Mucosa of descending colon (tissue), 3 donors: ENCODE measurements at regions not wholly inside any gene's neighbourhood (a gene's known extent, or its start where the extent isn't known, plus 50 kb on each side); places are given as distances from the start of the nearest gene placed in this dataset.
A peak's percentile ranks its signal among the peaks of the same experiment; 100 is the strongest.
"Not testable (repeated sequence)": the region's sequence is repeated elsewhere in the genome, so short reads cannot be mapped to it uniquely, and the experiment has no call there.

Experiments used
- ATAC-seq: fragments of 200-7000 bp; cut with Tn5 transposase; one replicate; pipeline ENCODE4 v1.9.1; 2020; ENCODE audit warnings: mild to moderate bottlenecking, moderate library complexity
- DNase-seq, 3 donors: peaks; one replicate each; pipeline ENCODE4 v3.0.0-alpha.2; 2020
- H3K36me3 ChIP-seq: fragments of 200-600 bp; one replicate; pipeline ENCODE4 v1.8.0; 2021; ENCODE audit warnings: low read depth, mild to moderate bottlenecking
- H3K4me1 ChIP-seq: fragments of 200-600 bp; one replicate; pipeline ENCODE4 v1.8.0; 2021; ENCODE audit warnings: low read depth, mild to moderate bottlenecking
- H3K4me3 ChIP-seq: fragments of 200-600 bp; one replicate; pipeline ENCODE4 v1.8.0; 2021; ENCODE audit warnings: mild to moderate bottlenecking
- H3K9me3 ChIP-seq: fragments of 200-600 bp; one replicate; pipeline ENCODE4 v1.8.0; 2021; ENCODE audit warnings: mild to moderate bottlenecking
- intact Hi-C, 2 donors: fragments of 100-400 bp; cut with DNase I in 1 of 2; cut with micrococcal nuclease in 1 of 2; formaldehyde crosslinking; loops; one replicate each; pipeline versions ENCODE4 v1.11.0 to v1.11.1; 2022; cut with DNase I, micrococcal nuclease
- TF ChIP-seq, protein P1 (sequence below): fragments of 200-600 bp; IDR thresholded peaks from one replicate; pipeline ENCODE4 v1.8.0; 2022; ENCODE audit warnings: antibody characterized with exemption, mild to moderate bottlenecking
- donor health status: DM: no; HTN: no; CAD: no; lungs with moderate emphysema.
- donor health status: DM: no; HTN: no; CAD: no.
- donor health status: DM: no; HTN: yes; CAD: no.

GRCh38 chr3:101913168-101913567 is 63.9 kb downstream of the NFKBIZ start:
- Histone ChIP-seq H3K36me3 (no peaks in the 10 kb centered on the region), H3K4me1 (no peaks in the 10 kb centered on the region), H3K4me3 (no peak overlapping the region), H3K9me3 (no peaks in the 10 kb centered on the region)
- intact Hi-C loops, result no loop called here
- TF ChIP-seq, protein P1, sequence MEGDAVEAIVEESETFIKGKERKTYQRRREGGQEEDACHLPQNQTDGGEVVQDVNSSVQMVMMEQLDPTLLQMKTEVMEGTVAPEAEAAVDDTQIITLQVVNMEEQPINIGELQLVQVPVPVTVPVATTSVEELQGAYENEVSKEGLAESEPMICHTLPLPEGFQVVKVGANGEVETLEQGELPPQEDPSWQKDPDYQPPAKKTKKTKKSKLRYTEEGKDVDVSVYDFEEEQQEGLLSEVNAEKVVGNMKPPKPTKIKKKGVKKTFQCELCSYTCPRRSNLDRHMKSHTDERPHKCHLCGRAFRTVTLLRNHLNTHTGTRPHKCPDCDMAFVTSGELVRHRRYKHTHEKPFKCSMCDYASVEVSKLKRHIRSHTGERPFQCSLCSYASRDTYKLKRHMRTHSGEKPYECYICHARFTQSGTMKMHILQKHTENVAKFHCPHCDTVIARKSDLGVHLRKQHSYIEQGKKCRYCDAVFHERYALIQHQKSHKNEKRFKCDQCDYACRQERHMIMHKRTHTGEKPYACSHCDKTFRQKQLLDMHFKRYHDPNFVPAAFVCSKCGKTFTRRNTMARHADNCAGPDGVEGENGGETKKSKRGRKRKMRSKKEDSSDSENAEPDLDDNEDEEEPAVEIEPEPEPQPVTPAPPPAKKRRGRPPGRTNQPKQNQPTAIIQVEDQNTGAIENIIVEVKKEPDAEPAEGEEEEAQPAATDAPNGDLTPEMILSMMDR, result no peak
- no peak for DNase-seq
- no peak for ATAC-seq

GRCh38 chr3:101917761-101918160 is 68.4 kb downstream of the NFKBIZ start:
- H3K9me3 ChIP-seq, H3K36me3 ChIP-seq, H3K4me3 ChIP-seq, ATAC-seq, intact Hi-C loops, DNase-seq, H3K4me1 ChIP-seq: not testable (repeated sequence)

DNA sequence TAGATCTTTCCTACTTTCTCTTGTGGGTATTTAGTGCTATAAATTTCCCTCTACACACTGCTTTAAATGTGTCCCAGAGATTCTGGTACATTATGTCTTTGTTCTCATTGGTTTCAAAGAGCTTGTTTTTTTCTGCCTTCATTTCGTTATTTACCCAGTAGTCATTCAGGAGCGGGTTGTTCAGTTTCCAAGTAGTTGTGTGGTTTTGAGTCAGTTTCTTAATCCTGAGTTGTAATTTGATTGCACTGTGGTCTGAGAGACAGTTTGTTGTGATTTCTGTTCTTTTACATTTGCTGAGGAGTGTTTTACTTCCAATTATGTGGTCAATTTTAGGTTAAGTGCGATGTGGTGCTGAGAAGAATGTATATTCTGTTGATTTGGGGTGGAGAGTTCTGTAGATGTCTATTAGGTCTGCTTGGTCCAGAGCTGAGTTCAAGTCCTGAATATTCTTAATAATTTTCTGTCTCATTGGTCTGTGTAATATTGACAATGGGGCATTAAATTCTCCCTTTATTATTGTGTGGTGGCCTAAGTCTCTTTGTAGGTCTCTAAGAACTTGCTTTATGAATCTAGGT is 72.9 kb downstream of the NFKBIZ start:
- intact Hi-C loops, H3K9me3 ChIP-seq, H3K4me3 ChIP-seq, H3K4me1 ChIP-seq, DNase-seq, ATAC-seq, H3K36me3 ChIP-seq: not testable (repeated sequence)

DNA sequence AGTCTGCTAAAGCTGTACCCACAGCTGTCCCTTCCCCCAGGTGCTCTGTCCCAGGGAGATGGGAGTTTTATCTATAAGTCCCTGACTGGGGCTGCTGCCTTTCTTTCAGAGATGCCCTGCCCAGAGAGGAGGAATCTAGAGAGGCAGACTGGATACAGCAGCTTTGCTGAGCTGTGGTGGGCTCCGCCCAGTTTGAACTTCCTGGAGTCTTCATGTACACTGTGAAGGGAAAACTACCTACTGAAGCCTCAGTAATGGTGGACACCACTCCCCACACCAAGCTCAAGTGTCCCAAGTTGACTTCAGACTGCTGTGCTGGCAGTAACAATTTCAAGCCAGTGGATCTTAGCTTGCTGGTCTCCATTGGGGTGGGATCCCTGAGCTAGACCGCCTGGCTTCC is 75.3 kb downstream of the NFKBIZ start:
- peak; percentile 77 for ATAC-seq
- H3K9me3 ChIP-seq, intact Hi-C loops, H3K36me3 ChIP-seq, H3K4me3 ChIP-seq, H3K4me1 ChIP-seq: not testable (repeated sequence)
- peak in 2 of 3 donors; percentile 31 to 67 for DNase-seq

DNA sequence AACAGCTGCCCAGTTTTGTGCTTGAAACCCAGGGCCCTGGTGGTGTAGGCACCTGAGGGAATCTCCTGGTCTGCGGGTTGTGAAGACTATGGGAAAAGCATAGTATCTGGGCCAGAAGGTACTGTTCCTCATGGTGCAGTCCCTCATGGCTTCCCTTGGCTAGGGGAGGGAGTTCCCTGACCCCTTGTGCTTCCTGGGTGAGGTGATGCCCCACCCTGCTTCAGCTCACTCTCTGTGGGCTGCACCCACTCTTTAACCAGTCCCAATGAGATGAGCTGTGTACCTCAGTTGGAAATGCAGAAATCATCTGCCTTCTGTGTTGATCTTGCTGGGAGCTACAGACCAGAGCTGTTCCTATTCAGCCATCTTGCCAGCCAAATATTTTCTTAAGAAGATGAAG is 75.8 kb downstream of the NFKBIZ start:
- H3K4me1 ChIP-seq, H3K9me3 ChIP-seq, DNase-seq, intact Hi-C loops, H3K4me3 ChIP-seq, H3K36me3 ChIP-seq: not testable (repeated sequence)
- peak; percentile 48 for ATAC-seq

GRCh38 chr3:101925564-101925963 is 76.2 kb downstream of the NFKBIZ start:
- H3K4me1 ChIP-seq, result no peaks in the 10 kb centered on the region
- no peaks in the 10 kb centered on the region for H3K9me3 ChIP-seq
- TF ChIP-seq, protein P1, result no peak
- intact Hi-C loops, result no loop called here
- no peaks in the 10 kb centered on the region for H3K36me3 ChIP-seq
- ATAC-seq, result peak; percentile 67
- DNase-seq, result no peak
- no peak overlapping the region for H3K4me3 ChIP-seq

- ATAC-seq, result peak; percentile 63
- H3K4me3 ChIP-seq, result no peak overlapping the region
- intact Hi-C loops, result no loop called here
- no peaks in the 10 kb centered on the region for H3K9me3 ChIP-seq
- no peaks in the 10 kb centered on the region for H3K4me1 ChIP-seq
- no peaks in the 10 kb centered on the region for H3K36me3 ChIP-seq
- no peak for DNase-seq
- TF ChIP-seq, protein P1, result no peak
These were observed 77.3 kb downstream of the NFKBIZ start for GRCh38 chr3:101926594-101927105.

DNA sequence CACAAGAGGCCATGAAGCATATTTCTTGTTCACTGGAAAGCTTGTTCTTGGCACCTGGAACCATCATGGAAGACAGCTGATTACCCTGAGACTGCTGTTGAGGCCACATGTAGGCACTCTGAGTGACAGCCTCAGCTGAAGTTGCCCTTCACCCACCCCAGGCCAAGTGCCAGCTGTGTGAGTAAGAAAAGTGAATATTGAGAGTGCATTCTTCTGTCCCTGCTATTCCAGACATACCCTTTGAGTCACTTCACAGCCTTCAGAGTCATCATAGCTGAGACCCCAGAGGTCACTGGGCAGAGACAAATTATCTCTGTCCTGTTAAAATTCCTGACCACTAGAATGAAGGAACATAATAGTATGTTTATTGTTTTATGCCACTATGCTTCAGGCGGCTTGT is 79.6 kb downstream of the NFKBIZ start:
- TF ChIP-seq, protein P1, result no peak
- DNase-seq, result no peak
- H3K4me1 ChIP-seq, result no peaks in the 10 kb centered on the region
- no peaks in the 10 kb centered on the region for H3K36me3 ChIP-seq
- ATAC-seq, result no peak
- H3K4me3 ChIP-seq, result no peak overlapping the region
- no peaks in the 10 kb centered on the region for H3K9me3 ChIP-seq
- intact Hi-C loops, result no loop called here
